ENCODE measurements at regions not wholly inside any gene's neighbourhood (a gene's known extent, or its start where the extent isn't known, plus 50 kb on each side); places are given as distances from the start of the nearest gene placed in this dataset.
"Not testable (repeated sequence)": the region's sequence is repeated elsewhere in the genome, so short reads cannot be mapped to it uniquely, and the experiment has no call there.

GRCh38 chr16:13631916-13632315 is 288.0 kb upstream of the ERCC4 start:
- TF ChIP-seq, protein P1, sequence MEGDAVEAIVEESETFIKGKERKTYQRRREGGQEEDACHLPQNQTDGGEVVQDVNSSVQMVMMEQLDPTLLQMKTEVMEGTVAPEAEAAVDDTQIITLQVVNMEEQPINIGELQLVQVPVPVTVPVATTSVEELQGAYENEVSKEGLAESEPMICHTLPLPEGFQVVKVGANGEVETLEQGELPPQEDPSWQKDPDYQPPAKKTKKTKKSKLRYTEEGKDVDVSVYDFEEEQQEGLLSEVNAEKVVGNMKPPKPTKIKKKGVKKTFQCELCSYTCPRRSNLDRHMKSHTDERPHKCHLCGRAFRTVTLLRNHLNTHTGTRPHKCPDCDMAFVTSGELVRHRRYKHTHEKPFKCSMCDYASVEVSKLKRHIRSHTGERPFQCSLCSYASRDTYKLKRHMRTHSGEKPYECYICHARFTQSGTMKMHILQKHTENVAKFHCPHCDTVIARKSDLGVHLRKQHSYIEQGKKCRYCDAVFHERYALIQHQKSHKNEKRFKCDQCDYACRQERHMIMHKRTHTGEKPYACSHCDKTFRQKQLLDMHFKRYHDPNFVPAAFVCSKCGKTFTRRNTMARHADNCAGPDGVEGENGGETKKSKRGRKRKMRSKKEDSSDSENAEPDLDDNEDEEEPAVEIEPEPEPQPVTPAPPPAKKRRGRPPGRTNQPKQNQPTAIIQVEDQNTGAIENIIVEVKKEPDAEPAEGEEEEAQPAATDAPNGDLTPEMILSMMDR (conservative IDR thresholded peaks at IDR 0.05; ENCODE audit: low read depth, low read length), result no peak
- no peak for DNase-seq (ENCODE audit: low read depth)
- H3K4me3 ChIP-seq (ENCODE audit: low read depth, low read length), result no peak overlapping the region

- not testable (repeated sequence) for H3K4me3 ChIP-seq (ENCODE audit: low read depth, low read length); DNase-seq (ENCODE audit: low read depth)
Measured at GRCh38 chr16:13632504-13632903, 287.4 kb upstream of the ERCC4 start.

GRCh38 chr16:13633391-13633861 is 286.5 kb upstream of the ERCC4 start:
- TF ChIP-seq, protein P1 (conservative IDR thresholded peaks at IDR 0.05; ENCODE audit: low read depth, low read length), result no peak
- no peak for DNase-seq (ENCODE audit: low read depth)

GRCh38 chr16:13634253-13634652 is 285.7 kb upstream of the ERCC4 start:
- H3K4me3 ChIP-seq (ENCODE audit: low read depth, low read length), result no peak overlapping the region
- TF ChIP-seq, protein P1 (conservative IDR thresholded peaks at IDR 0.05; ENCODE audit: low read depth, low read length), result no peak
- DNase-seq (ENCODE audit: low read depth), result no peak

More at GRCh38 chr16:13633391-13633861, 286.5 kb upstream of the ERCC4 start:
- no peak overlapping the region for H3K4me3 ChIP-seq (ENCODE audit: low read depth, low read length)

DNA sequence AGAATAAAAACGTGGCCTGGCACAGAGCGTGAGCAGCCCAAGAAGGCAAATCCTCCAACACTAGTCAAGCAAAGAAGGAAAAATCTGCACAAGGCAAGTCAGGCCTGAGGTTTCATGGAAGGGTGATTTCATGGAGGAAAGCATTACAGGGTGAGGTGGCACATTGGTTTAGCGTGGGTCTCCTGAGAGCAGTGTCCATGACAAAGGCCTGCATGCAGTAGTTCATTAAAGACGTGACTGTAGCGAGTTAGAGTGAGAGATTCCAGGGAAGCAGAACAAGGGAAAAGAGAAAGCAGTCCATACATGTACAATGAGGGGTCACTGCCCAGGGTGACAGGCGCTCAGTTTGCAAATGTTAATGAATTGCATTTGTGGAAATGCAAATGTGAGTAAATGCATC is 285.0 kb upstream of the ERCC4 start:
- no peak overlapping the region for H3K4me3 ChIP-seq (ENCODE audit: low read depth, low read length)
- DNase-seq (ENCODE audit: low read depth), result no peak
- TF ChIP-seq, protein P1 (conservative IDR thresholded peaks at IDR 0.05; ENCODE audit: low read depth, low read length), result no peak

DNA sequence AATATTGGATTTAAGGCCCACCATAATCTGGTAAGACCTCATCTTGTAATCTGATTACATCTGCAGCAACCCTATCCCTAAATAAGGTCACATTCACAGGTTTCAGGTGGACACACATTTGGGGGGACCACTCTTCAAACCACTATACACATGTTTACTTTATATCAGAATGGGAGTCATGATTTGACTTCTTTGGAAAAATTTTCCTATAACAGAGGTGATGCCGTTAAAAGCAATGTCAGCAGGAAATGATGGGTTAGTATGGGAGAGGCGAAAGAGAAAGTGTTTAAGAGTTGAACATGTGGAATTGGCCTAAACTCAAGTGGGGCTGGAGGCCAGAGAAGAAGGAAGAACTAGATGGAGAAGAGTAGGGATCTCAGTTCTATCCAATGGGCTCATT is 281.7 kb upstream of the ERCC4 start:
- TF ChIP-seq, protein P1 (conservative IDR thresholded peaks at IDR 0.05; ENCODE audit: low read depth, low read length), result no peak
- DNase-seq (ENCODE audit: low read depth), result no peak
- no peak overlapping the region for H3K4me3 ChIP-seq (ENCODE audit: low read depth, low read length)

DNA sequence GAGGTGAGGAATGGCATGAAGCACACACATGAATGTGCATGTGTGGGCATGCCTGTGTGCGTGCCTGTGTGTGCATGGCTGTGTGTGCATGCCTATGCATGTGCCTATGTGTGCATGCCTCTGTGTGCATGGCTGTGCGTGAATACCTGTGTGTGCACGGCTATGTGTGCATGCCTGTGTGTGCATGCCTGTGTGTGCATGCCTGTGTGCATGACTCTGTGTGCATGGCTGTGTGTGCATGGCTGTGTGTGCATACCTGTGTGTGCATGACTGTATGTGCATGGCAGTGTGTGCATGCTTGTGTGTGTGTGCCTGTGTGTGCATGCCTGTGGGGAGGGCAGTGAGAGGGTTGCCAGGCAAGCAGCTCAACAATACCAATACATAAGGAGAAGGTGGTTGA is 276.5 kb upstream of the ERCC4 start:
- no peak overlapping the region for H3K4me3 ChIP-seq (ENCODE audit: low read depth, low read length)
- TF ChIP-seq, protein P1 (conservative IDR thresholded peaks at IDR 0.05; ENCODE audit: low read depth, low read length), result no peak
- no peak for DNase-seq (ENCODE audit: low read depth)

All from choroid plexus epithelial cell (primary cell).